Activated naive CD8-positive, alpha-beta T cell treated with anti-CD3 and anti-CD28 coated beads, Interleukin-2, amount 10 ng/mL, durations not matched to agents 7 days and 5 days (primary cell): ENCODE measurements at regions not wholly inside any gene's neighbourhood (a gene's known extent, or its start where the extent isn't known, plus 50 kb on each side); places are given as distances from the start of the nearest gene placed in this dataset.
A peak's percentile ranks its signal among the peaks of the same experiment; 100 is the strongest.

Experiments
- ATAC-seq: fragments of 150-1000 bp; cut with Tn5 transposase; one replicate; pipeline ENCODE4 v1.10.0; 2021; ENCODE audit warnings: low read depth, moderate library complexity
- POLR2A ChIA-PET: fragments of 350-600 bp; sonication (Branson Sonifier 250); formaldehyde crosslinking; loops from one replicate; lab custom pipeline; 2021; ENCODE audit warnings: antibody characterized with exemption; lab: Charles Lee
- DNase-seq: peaks from one replicate; pipeline ENCODE4 v3.0.0; 2021
- H3K27ac Mint-ChIP-seq: one replicate; pipeline ENCODE4 v1.8.0; 2022; ENCODE audit warnings: mild to moderate bottlenecking, mixed read lengths
- H3K27me3 Mint-ChIP-seq: one replicate; pipeline ENCODE4 v1.8.0; 2022; ENCODE audit warnings: mild to moderate bottlenecking, moderate library complexity, mixed read lengths
- H3K36me3 Mint-ChIP-seq: one replicate; pipeline ENCODE4 v1.8.0; 2021; ENCODE audit warnings: mild to moderate bottlenecking, mixed read lengths
- H3K4me1 Mint-ChIP-seq: one replicate; pipeline ENCODE4 v1.8.0; 2021; ENCODE audit warnings: mixed read lengths
- H3K4me3 Mint-ChIP-seq: one replicate; pipeline ENCODE4 v1.8.0; 2022; ENCODE audit warnings: mild to moderate bottlenecking, moderate library complexity, mixed read lengths
- H3K9me3 Mint-ChIP-seq: one replicate; pipeline ENCODE4 v1.8.0; 2021; ENCODE audit warnings: mixed read lengths

DNA sequence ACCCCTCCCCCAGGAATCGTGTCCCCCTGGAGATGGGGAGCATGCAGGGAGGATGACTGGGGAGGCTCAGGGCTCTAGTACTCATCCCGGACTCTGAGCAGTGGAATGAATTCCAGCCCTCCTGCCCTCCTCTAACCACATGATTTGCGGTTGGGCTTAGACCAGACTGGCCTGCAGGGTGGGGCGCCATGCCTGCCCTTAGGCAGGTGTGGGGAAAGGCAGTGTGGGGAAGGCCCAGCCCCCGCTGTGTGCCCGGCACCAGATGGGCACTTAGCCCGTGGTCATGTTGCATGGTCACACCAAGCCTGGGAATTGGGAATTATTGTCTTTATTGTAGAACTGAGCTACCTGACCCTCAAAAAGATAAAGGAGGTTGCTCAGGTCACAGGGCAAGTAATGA, 283.8 kb downstream of the TLE3 start:
- no peak overlapping the region for H3K4me3 Mint-ChIP-seq
- ATAC-seq (no peak), DNase-seq (no peak)
- POLR2A ChIA-PET, result no interaction called here
- peaks cover 15% of the 10 kb centered on the region for H3K27me3 Mint-ChIP-seq
- H3K27ac Mint-ChIP-seq, result no peak overlapping the region
- H3K4me1 Mint-ChIP-seq, result peaks cover 19% of the 10 kb centered on the region
- H3K36me3 Mint-ChIP-seq, result no peaks in the 10 kb centered on the region
- no peaks in the 10 kb centered on the region for H3K9me3 Mint-ChIP-seq

DNA sequence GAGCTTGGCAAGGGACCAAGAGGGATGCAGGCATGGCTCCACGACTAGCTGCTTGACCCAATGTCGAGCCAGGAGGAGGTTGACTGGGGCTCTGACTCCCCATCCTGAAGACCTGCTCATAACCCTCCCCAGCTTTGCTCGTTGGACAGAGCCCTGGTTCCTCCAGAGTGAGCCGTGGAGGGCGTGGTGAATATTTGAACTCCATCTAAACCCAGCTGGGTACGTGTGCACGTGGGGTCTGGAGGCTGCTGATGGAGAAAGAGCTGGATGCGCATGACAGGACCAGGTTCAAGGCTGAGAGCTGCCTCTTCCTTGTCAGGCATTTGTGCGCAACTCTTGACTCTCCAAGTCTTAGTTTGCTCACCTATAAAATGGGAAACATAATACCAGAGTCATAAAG, 282.8 kb downstream of the TLE3 start:
- Mint-ChIP-seq H3K36me3 (no peaks in the 10 kb centered on the region), H3K9me3 (no peaks in the 10 kb centered on the region), H3K4me3 (no peak overlapping the region), H3K27me3 (peaks cover 14% of the 10 kb centered on the region), H3K27ac (no peak overlapping the region), H3K4me1 (peaks cover 15% of the 10 kb centered on the region)
- DNase-seq (no peak), ATAC-seq (no peak)
- POLR2A ChIA-PET, result no interaction called here

DNA sequence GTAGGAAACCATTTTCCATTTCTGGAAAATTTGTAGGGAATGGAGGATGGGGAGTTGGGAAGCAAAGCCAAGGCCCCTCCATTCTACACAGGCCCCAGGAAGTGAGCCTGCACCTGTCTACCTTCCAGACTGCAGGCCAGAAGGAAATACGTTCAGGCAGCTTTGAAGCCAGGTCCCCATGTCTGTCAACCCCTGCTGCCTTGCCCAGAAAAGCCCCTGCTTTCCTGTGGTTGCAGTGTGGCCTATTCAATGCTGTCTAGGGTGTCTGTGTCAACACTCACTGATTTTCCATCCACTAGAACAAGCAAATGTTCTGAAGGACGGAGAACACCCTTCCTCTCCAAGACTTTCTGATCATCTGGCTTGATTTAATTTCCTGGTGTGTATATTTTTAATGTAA, 281.9 kb downstream of the TLE3 start:
- Mint-ChIP-seq H3K4me3 (peak overlapping the region; percentile 13), H3K27me3 (peaks cover 14% of the 10 kb centered on the region), H3K36me3 (no peaks in the 10 kb centered on the region), H3K4me1 (peaks cover 15% of the 10 kb centered on the region), H3K27ac (no peak overlapping the region), H3K9me3 (no peaks in the 10 kb centered on the region)
- DNase-seq (no peak), ATAC-seq (peak; percentile 61)
- POLR2A ChIA-PET, result no interaction called here

DNA sequence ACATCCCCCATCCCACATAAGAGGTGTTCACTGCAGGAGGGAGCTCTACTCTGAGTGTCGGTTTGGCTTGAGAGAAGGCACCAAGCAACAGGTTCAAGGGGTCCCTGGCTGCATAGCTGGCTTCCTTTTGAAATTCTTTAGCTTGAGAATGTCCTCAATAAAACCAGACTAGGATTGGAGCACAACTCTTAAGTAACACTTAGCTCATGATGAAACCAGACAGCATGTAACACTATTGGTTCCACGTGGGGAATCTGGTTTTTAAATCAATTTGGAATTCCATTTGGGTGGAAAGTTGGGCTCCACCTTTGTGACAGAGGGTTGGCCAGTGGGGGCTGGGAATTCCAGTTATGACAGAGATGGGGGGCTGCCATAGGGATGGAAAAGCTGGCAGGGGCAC, 281.2 kb downstream of the TLE3 start:
- no peak overlapping the region for H3K27ac Mint-ChIP-seq
- POLR2A ChIA-PET, result no interaction called here
- no peaks in the 10 kb centered on the region for H3K36me3 Mint-ChIP-seq
- peaks cover 12% of the 10 kb centered on the region for H3K4me1 Mint-ChIP-seq
- no peak for ATAC-seq
- DNase-seq, result no peak
- H3K27me3 Mint-ChIP-seq, result peaks cover 14% of the 10 kb centered on the region
- no peak overlapping the region for H3K4me3 Mint-ChIP-seq
- no peaks in the 10 kb centered on the region for H3K9me3 Mint-ChIP-seq

DNA sequence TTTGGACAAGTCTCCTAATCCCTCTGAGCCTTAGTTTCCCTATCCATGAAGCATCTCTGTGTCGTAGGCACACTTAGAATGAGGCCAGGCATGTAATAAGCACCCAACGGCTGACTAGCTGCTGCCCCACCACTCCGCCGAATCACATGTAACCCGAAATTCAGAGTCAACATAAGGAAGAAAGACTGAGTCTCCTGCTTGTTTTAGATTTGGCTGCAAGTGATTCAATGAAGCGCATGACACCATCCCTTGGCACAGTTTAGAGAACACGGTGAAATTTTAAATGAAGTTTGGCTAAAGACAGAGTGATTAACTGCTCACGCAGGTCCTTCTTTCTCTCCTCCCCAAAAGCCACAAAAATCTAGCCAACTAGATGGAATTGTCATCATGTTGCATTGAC, 279.2 kb downstream of the TLE3 start:
- H3K27me3 Mint-ChIP-seq, result peaks cover 23% of the 10 kb centered on the region
- H3K9me3 Mint-ChIP-seq, result no peaks in the 10 kb centered on the region
- H3K36me3 Mint-ChIP-seq, result no peaks in the 10 kb centered on the region
- H3K27ac Mint-ChIP-seq, result no peak overlapping the region
- no peak for ATAC-seq
- H3K4me1 Mint-ChIP-seq, result peaks cover 12% of the 10 kb centered on the region
- no peak for DNase-seq
- POLR2A ChIA-PET, result no interaction called here
- no peak overlapping the region for H3K4me3 Mint-ChIP-seq

DNA sequence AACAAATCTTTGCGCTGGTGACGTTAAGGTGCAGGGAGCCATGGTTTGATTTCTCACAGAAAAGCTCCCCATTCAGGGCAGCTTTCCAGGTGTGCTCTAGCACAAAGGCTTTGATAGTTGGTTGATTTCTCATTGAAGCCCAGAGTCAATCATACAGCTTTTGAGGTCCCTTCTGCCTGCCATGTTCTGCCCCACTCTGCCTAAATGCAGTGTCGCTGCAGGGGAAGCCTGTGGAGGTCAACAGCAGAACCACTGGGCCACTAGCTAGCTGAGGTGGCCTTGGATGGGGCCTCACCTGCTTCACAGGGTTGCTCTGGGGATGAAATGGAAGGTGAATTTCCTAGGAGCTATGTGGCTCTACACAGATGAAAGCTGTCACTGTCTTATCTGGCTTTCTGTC, 278.3 kb downstream of the TLE3 start:
- H3K27ac Mint-ChIP-seq, result no peak overlapping the region
- H3K36me3 Mint-ChIP-seq, result no peaks in the 10 kb centered on the region
- peaks cover 11% of the 10 kb centered on the region for H3K4me1 Mint-ChIP-seq
- no peak for DNase-seq
- no peak overlapping the region for H3K4me3 Mint-ChIP-seq
- H3K27me3 Mint-ChIP-seq, result peaks cover 23% of the 10 kb centered on the region
- POLR2A ChIA-PET, result no interaction called here
- no peaks in the 10 kb centered on the region for H3K9me3 Mint-ChIP-seq
- no peak for ATAC-seq

DNA sequence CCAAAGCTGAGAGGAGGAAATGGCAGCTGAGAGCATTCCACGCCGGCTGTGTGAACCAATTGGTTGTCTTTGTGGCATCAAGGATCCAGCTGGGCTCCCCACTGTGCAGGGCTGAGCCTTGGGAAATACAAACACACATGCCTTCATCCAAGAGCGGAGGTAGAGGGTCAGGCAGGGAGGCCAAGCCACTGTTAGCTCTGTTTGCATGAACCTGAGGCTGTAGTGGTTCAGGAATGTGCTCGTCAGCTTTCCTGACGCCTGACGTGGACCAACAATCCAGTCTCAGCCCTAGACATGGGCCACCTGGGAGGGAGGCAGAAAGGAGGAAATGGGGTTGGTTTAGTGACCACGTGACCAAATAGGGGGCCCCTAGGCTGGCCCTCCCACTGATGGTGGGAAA, 276.9 kb downstream of the TLE3 start:
- DNase-seq, result no peak
- Mint-ChIP-seq H3K4me3 (no peak overlapping the region), H3K27me3 (peaks cover 23% of the 10 kb centered on the region), H3K4me1 (peaks cover 4% of the 10 kb centered on the region), H3K9me3 (no peaks in the 10 kb centered on the region), H3K36me3 (no peaks in the 10 kb centered on the region), H3K27ac (no peak overlapping the region)
- POLR2A ChIA-PET, result no interaction called here
- no peak for ATAC-seq

DNA sequence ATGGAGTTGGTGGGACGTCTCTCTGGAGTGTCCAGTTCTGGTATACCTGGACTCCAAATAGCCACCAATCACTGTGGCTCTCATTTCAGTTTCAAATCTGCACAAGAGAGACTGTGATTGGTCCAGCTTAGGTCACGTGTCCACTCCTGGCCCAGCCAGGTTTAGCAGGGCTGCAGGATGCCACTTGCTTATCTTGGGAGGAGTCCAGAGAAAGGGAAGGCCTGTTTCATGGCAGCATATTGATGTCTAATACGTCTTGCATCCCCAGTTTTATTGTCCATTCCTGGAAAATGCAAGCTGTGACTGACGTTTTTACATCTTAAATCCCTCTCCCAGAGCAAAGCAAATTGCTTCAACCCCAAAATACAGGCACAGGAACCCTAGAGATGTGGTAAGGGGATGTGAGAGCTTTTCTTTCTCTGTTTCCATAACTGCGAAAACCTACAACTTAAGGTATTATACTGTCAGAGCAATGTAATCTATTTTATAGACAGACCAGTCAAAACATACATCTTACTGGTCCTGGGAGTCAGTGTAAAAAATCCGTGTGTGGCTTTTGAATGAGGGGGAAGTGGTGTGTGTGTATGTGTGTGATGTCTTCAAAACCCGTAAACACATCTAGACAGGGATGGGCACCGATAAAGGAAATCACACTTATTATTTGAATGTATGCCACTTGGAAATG, 274.4 kb downstream of the TLE3 start:
- no peaks in the 10 kb centered on the region for H3K36me3 Mint-ChIP-seq
- H3K27me3 Mint-ChIP-seq, result peaks cover 22% of the 10 kb centered on the region
- no peak for DNase-seq
- POLR2A ChIA-PET, result no interaction called here
- no peaks in the 10 kb centered on the region for H3K9me3 Mint-ChIP-seq
- no peak for ATAC-seq
- H3K27ac Mint-ChIP-seq, result no peak overlapping the region
- H3K4me1 Mint-ChIP-seq, result no peaks in the 10 kb centered on the region
- no peak overlapping the region for H3K4me3 Mint-ChIP-seq

DNA sequence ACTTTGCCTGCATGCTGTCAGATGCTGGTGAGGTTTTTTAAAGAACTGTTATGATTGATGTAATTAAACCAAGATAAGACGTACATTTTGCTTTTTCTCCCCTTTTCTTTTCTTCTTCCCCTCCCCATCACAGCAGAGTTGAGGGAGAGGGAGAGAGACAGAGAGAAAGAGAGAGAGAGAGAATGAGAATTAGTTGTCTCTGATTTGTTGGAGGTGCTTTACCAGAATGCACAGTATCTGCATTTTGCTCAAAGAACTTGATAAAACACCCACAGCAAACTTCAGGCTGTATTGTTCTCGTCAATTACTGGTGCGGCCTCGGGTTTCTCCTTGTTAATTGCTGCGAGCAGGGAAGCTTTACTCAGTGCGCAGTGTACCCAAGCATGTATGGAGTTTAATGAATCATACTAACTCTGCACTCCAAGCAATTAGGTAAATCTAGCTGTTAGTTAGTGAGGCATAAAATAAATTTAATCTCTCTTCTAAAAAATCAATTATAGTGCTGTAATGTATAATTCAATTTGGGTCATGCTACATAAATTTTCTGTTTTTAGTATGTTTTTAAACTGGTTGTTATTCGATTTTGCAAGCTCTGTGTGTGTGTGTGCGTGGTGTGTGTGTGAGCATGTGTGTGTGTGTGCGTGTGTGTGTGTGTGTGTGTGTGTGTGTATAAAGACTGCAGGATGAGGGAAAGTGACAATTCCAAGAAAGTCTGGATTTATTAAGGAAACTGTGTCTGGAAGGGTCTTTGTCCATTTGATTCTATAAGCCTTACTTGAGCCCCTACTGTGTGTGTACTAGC, 273.4 kb downstream of the TLE3 start:
- Mint-ChIP-seq H3K27me3 (peaks cover 18% of the 10 kb centered on the region), H3K36me3 (no peaks in the 10 kb centered on the region), H3K4me3 (no peak overlapping the region), H3K27ac (no peak overlapping the region), H3K9me3 (no peaks in the 10 kb centered on the region), H3K4me1 (no peaks in the 10 kb centered on the region)
- POLR2A ChIA-PET, result no interaction called here
- ATAC-seq (no peak), DNase-seq (no peak)

DNA sequence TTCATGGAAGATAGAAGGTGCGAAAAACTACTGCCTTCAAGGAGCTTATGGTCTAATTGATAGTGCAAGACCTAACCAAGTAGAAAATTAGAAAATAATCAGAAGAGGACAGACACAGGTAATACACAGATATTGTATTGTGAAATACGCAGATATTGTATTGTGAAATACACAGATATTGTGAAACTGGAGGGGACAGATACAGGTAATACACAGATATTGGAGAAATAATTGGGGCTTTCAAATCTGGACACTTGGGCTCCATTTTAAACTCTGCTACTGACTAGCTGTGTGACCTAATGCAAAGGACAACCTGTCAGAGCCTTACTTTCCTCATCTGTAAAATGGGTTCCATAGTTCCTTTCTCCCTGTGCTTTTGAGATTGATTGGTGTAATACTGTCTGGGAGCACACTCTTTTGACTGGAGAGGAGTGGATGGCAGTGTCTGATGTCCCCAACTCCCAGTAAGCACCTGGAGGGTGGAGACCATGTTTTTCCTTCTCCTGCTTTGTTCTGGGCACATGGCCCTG, 272.8 kb downstream of the TLE3 start:
- no peaks in the 10 kb centered on the region for H3K4me1 Mint-ChIP-seq
- DNase-seq (no peak), ATAC-seq (no peak)
- H3K36me3 Mint-ChIP-seq, result no peaks in the 10 kb centered on the region
- no peak overlapping the region for H3K27ac Mint-ChIP-seq
- H3K9me3 Mint-ChIP-seq, result no peaks in the 10 kb centered on the region
- H3K4me3 Mint-ChIP-seq, result no peak overlapping the region
- POLR2A ChIA-PET, result no interaction called here
- H3K27me3 Mint-ChIP-seq, result peaks cover 18% of the 10 kb centered on the region

DNA sequence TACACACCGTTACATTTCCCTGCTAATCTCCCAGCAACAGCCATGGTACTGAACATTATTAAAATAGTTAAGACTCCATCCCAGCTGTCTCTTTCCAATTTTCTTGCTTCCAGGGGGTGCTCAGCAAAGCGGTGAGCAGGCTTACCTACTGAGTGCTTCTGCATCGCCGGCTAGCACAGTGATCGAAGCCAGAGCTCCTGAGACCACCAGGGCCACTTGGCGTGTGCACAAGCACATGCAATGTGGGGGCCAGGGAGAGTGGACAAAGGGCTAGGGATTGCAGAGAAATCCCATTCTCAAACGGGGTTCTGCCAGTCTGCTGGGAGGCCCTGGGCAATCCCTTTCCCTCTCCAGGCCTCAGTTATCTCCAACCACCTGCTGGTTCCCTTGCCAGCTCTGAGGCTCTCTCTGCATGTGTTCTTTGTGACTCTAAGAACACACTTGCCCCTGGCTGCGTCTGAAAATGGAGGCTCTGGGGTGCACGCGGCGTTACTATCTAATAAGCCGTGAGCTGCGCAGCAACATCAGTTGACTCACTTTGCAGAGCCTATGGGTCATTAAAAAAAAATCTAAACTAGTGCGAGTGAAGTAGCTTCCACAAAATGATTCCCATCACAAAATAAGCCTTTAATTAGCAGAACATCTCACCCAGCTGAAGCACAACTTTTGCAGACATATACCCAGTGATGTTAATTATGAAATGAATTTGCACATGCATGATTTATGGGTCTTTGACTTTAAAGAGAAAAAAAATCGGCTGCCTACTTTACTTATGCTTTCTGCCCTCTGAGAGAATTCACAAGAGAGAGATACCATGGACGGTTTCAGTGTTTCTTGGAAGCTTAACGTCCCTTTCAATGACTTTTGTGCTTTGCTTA, 271.5 kb downstream of the TLE3 start:
- Mint-ChIP-seq H3K4me1 (no peaks in the 10 kb centered on the region), H3K4me3 (no peak overlapping the region), H3K27me3 (peaks cover 18% of the 10 kb centered on the region), H3K36me3 (no peaks in the 10 kb centered on the region), H3K27ac (no peak overlapping the region), H3K9me3 (no peaks in the 10 kb centered on the region)
- POLR2A ChIA-PET, result no interaction called here
- DNase-seq (no peak), ATAC-seq (no peak)

DNA sequence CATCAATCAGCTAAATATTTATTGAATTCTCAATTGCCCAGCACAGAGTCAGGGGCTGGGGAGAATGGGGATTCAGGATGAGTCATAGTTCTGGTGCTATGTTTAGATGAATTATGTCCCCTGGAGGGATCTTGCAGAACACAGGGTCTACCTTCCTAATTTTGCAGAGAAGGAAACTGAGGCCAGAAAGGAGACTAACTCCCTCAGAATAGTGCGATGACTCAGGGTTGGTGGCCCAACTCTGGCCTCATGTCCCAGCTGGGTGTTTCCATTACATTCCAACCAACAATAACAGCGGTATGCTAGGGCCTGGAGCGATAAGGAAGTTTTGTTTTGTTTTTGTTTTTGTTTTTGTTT, 270.9 kb downstream of the TLE3 start:
- H3K4me3 Mint-ChIP-seq, result no peak overlapping the region
- H3K4me1 Mint-ChIP-seq, result no peaks in the 10 kb centered on the region
- H3K36me3 Mint-ChIP-seq, result no peaks in the 10 kb centered on the region
- H3K27me3 Mint-ChIP-seq, result peaks cover 18% of the 10 kb centered on the region
- H3K27ac Mint-ChIP-seq, result no peak overlapping the region
- H3K9me3 Mint-ChIP-seq, result no peaks in the 10 kb centered on the region
- ATAC-seq (no peak), DNase-seq (no peak)
- POLR2A ChIA-PET, result no interaction called here

DNA sequence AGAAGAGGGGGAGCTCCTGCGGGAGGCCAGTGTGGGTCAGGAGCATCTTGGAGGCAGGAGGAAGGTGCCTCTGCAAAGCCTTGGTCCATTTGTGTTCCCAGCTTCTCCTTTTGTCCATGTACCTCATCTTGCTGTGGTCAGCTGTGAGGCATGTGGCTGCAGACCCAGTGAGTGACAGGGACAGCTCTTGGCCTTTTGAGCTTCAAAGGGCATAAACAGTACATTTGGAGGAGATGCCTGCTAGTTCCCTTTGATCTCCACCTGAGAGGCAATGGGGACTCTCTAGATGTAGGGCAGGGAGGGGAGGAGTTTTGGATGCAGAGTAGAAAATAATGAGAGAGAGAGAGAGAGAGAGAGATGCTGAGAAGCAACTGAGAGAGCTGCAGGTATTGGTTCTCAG, 270.0 kb downstream of the TLE3 start:
- no peaks in the 10 kb centered on the region for H3K9me3 Mint-ChIP-seq
- POLR2A ChIA-PET, result no interaction called here
- H3K27me3 Mint-ChIP-seq, result peaks cover 16% of the 10 kb centered on the region
- H3K4me3 Mint-ChIP-seq, result no peak overlapping the region
- ATAC-seq (no peak), DNase-seq (no peak)
- H3K36me3 Mint-ChIP-seq, result no peaks in the 10 kb centered on the region
- no peaks in the 10 kb centered on the region for H3K4me1 Mint-ChIP-seq
- no peak overlapping the region for H3K27ac Mint-ChIP-seq
